22Rv1 (cell line): ENCODE measurements at regions not wholly inside any gene's neighbourhood (a gene's known extent, or its start where the extent isn't known, plus 50 kb on each side); places are given as distances from the start of the nearest gene placed in this dataset.

Source experiments
- CTCF ChIP-seq: fragments of 450-650 bp; IDR thresholded peaks from 2 replicates; pipeline ENCODE4 v1.5.1; 2017; ENCODE audit warnings: mild to moderate bottlenecking
- ZFX ChIP-seq: fragments of 450-650 bp; IDR thresholded peaks from 2 replicates; pipeline ENCODE4 v1.6.1; 2017; ENCODE audit warnings: antibody characterized with exemption, borderline replicate concordance

GRCh38 chr13:84845907-84846619 is 953.2 kb downstream of the SLITRK6 start:
- TF ChIP-seq CTCF (no peak), ZFX (no peak)
